ENCODE measurements at regions not wholly inside any gene's neighbourhood (a gene's known extent, or its start where the extent isn't known, plus 50 kb on each side); places are given as distances from the start of the nearest gene placed in this dataset.

GRCh38 chr10:94077042-94077441, 83.3 kb downstream of the PLCE1 start:
- TF ChIP-seq, protein P1, sequence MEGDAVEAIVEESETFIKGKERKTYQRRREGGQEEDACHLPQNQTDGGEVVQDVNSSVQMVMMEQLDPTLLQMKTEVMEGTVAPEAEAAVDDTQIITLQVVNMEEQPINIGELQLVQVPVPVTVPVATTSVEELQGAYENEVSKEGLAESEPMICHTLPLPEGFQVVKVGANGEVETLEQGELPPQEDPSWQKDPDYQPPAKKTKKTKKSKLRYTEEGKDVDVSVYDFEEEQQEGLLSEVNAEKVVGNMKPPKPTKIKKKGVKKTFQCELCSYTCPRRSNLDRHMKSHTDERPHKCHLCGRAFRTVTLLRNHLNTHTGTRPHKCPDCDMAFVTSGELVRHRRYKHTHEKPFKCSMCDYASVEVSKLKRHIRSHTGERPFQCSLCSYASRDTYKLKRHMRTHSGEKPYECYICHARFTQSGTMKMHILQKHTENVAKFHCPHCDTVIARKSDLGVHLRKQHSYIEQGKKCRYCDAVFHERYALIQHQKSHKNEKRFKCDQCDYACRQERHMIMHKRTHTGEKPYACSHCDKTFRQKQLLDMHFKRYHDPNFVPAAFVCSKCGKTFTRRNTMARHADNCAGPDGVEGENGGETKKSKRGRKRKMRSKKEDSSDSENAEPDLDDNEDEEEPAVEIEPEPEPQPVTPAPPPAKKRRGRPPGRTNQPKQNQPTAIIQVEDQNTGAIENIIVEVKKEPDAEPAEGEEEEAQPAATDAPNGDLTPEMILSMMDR (IDR thresholded peaks at IDR 0.05; ENCODE audit: insufficient read depth, low read length, poor library complexity, severe bottlenecking), result no peak
- Histone ChIP-seq H3K36me3 (ENCODE audit: control insufficient read depth, insufficient read depth, low read length) (no peaks in the 10 kb centered on the region), H3K4me3 (replicated peaks; ENCODE audit: low read depth, low read length) (no peak overlapping the region), H3K27me3 (replicated peaks; ENCODE audit: control insufficient read depth, insufficient read depth, low read length) (no peaks in the 10 kb centered on the region; the same call in 1 of the 2 replicates)
- no peak for DNase-seq (ENCODE audit: extremely low read depth, insufficient read length)

GRCh38 chr10:94080108-94080507, 86.4 kb downstream of the PLCE1 start:
- DNase-seq (ENCODE audit: extremely low read depth, insufficient read length), result no peak
- H3K36me3 ChIP-seq (ENCODE audit: control insufficient read depth, insufficient read depth, low read length), result no peaks in the 10 kb centered on the region
- TF ChIP-seq, protein P1 (IDR thresholded peaks at IDR 0.05; ENCODE audit: insufficient read depth, low read length, poor library complexity, severe bottlenecking), result no peak
- H3K4me3 ChIP-seq (replicated peaks; ENCODE audit: low read depth, low read length), result no peak overlapping the region
- no peaks in the 10 kb centered on the region; the same call in 1 of the 2 replicates for H3K27me3 ChIP-seq (replicated peaks; ENCODE audit: control insufficient read depth, insufficient read depth, low read length)

GRCh38 chr10:94083662-94084265, 90.0 kb downstream of the PLCE1 start:
- DNase-seq (ENCODE audit: extremely low read depth, insufficient read length), result no peak
- no peak overlapping the region for H3K4me3 ChIP-seq (replicated peaks; ENCODE audit: low read depth, low read length)
- H3K27me3 ChIP-seq (replicated peaks; ENCODE audit: control insufficient read depth, insufficient read depth, low read length), result no peaks in the 10 kb centered on the region; the same call in 1 of the 2 replicates
- H3K36me3 ChIP-seq (ENCODE audit: control insufficient read depth, insufficient read depth, low read length), result no peaks in the 10 kb centered on the region
- TF ChIP-seq, protein P1 (IDR thresholded peaks at IDR 0.05; ENCODE audit: insufficient read depth, low read length, poor library complexity, severe bottlenecking), result no peak

GRCh38 chr10:94084344-94084743, 90.6 kb downstream of the PLCE1 start:
- TF ChIP-seq, protein P1 (IDR thresholded peaks at IDR 0.05; ENCODE audit: insufficient read depth, low read length, poor library complexity, severe bottlenecking), result no peak
- no peak for DNase-seq (ENCODE audit: extremely low read depth, insufficient read length)

GRCh38 chr10:94085288-94085687, 91.6 kb downstream of the PLCE1 start:
- Histone ChIP-seq H3K4me3 (replicated peaks; ENCODE audit: low read depth, low read length) (no peak overlapping the region), H3K36me3 (ENCODE audit: control insufficient read depth, insufficient read depth, low read length) (no peaks in the 10 kb centered on the region), H3K27me3 (replicated peaks; ENCODE audit: control insufficient read depth, insufficient read depth, low read length) (no peaks in the 10 kb centered on the region; the same call in 1 of the 2 replicates)
- no peak for DNase-seq (ENCODE audit: extremely low read depth, insufficient read length)
- TF ChIP-seq, protein P1 (IDR thresholded peaks at IDR 0.05; ENCODE audit: insufficient read depth, low read length, poor library complexity, severe bottlenecking), result no peak

More at GRCh38 chr10:94084344-94084743, 90.6 kb downstream of the PLCE1 start:
- no peak overlapping the region for H3K4me3 ChIP-seq (replicated peaks; ENCODE audit: low read depth, low read length)
- H3K27me3 ChIP-seq (replicated peaks; ENCODE audit: control insufficient read depth, insufficient read depth, low read length), result no peaks in the 10 kb centered on the region; the same call in 1 of the 2 replicates
- no peaks in the 10 kb centered on the region for H3K36me3 ChIP-seq (ENCODE audit: control insufficient read depth, insufficient read depth, low read length)
